GM19035 (cell line): ENCODE measurements at regions not wholly inside any gene's neighbourhood (a gene's known extent, or its start where the extent isn't known, plus 50 kb on each side); places are given as distances from the start of the nearest gene placed in this dataset.

Experiments
- ATAC-seq: cut with Tn5 transposase; IDR thresholded peaks from one replicate; pipeline ENCODE4 v1.9.1; 2021; ENCODE audit not compliant: unreplicated experiment

DNA sequence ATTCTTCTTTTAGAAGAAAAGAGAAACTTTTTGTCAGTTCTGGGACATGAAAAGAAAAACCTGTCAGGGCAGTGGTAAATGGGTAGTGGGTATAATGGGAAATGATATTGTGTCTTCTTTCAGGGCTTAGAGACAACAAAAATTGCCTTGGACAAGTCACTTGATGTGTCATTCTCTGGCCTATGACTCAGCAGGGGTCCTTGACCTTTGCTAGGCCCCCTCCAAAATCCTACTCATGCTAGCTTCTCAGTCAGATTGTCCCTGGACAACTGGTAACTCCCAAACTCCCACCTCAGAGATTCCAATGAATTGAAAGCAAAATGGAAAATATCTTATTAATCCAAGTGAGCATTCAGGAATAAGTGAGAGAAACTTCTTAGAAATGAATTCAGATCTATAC lies 258.8 kb upstream of the SPRY2 start:
- ATAC-seq = no peak

DNA sequence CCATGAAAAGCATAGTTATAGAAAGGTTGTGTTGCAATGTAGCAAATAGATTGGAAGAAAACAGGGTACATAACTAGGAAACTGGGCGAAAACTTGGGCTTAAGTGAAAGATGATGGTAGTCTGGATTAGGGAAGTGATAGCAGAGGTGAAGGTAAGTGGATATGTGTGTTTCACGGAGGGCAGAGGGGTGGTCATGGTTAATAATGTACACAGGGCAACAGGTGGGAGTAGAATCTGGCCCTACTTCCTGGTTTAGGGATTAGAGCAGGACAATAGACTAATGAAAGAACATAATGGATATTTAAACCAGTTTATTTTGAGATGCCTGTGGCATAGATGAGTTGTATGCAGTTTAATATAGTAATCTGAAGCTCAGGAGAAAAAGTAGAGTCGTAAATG lies 257.3 kb upstream of the SPRY2 start:
- no peak for ATAC-seq

DNA sequence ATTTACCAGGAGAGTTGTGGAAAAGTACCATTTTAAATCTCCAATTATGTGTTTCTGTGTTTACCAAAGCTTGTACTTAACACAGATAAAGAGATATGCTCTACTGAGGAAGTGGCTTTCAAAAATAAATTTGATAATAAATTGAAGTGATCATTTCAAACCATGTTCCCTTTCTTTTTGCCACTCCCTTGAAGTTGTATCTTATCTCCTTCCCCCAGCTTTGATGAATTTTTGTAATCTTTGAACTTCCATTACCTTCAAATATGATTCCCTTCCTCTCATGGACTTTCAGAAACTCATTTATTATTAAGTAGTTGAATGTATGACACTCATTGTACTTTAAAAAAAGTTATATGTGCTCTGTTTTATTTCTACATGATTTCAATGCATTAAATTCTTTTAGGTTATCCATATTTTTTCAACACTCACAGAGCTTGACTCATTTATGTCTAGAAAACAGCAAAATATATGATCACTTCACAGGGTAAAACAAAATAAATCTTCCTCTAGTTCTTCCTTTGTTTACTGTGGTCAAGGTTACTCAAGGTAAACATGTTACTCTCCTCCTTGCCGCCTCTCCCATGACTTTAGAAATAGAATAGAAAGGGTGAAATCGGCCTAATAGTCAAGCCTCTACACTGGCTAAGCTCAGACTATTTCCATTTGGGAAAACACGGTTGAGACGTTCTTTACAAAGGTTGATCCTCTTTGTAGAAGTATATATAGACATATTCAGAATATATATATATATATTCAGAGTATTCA lies 251.2 kb upstream of the SPRY2 start:
- ATAC-seq = no peak

DNA sequence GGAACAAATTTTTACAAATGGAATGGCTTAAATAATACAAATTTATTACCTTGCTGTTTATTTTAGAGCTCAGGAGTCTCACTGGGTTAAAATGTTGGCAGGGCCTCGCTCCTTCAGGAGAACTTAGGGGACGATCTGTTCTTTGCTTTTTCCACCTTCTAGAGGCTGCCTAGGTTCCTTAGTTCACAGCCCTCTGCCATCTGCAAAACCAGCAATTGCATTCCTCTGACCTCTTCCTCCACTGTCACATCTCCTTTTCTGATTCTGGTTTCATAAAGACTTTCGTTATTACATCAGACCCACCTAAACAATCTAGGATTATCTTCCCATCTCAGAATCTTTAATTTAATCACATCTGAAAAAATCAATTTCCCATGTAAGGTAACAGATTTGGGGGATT lies 249.6 kb upstream of the SPRY2 start:
- ATAC-seq = no peak

DNA sequence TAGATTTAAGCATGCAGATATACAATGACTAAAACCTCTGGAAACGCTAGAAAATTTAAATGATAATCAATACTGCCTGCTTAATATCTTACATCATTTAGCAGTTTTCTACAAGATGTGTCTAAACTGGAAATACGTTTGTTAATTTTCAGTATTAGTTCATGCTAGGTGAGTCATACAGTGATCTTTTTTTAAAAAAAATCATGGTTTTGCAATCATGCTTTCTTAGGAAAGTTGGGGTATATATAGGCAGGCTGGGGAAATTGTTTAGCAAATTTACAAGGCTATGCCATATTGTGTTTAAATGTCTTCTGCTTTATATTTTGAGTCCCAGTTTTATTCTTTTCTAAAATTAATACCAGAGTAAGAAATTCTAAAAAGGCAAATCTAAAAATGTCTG lies 245.4 kb upstream of the SPRY2 start:
- no peak for ATAC-seq

DNA sequence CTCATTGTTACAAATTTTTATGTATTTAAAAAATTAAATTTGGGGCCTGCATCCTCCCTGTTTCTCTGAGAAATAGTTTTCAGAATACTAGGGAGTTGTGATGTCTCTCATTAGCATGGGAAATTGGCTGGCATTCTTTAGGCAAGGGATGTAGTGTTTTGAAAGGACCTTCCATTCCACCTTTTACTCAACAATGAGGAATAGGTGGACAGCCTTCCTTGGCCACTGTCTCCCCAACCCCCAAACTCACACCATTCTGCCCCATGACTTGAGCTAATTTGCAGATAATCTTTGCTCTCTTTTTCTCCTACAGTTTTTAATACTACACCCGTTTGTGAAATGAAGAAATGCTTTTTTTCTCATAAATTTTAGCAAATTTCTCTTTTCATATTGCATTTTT lies 244.6 kb upstream of the SPRY2 start:
- ATAC-seq = no peak

DNA sequence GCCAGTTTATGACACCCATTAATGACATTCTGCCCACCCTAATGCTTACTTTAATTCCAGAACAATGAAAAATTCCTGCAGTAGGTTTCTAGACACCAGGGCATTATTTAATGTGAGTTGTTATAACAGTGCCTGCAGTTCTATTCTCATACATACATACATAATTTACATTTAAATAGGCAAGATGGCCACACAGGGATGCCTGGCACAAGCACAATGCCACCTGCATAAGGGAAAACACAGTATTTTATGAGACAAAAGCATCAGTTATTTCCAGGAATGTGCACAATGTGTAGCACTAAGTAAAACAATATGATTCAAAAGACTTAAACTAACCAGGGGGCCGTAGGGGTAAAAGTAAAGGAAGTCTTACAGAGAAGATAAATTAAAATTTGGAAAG lies 243.9 kb upstream of the SPRY2 start:
- no peak for ATAC-seq

DNA sequence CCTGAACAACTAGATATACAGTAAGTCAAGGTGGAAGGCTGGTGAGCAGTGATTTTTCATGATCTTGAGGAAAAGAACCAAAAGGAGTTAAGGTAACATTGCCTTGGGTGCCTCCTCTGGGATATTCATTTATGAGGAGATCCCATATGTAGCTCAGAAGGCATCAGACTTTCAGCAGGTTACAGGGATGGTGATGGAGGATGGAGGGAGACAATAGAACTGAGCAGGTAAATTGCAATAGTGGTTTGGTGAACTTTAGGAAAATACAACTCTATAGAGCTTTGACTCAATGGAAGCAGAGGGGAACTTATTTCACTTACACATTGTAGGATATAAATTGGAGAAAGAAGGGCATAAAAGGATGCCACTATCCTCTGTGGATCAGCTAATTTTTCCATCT lies 243.4 kb upstream of the SPRY2 start:
- no peak for ATAC-seq

DNA sequence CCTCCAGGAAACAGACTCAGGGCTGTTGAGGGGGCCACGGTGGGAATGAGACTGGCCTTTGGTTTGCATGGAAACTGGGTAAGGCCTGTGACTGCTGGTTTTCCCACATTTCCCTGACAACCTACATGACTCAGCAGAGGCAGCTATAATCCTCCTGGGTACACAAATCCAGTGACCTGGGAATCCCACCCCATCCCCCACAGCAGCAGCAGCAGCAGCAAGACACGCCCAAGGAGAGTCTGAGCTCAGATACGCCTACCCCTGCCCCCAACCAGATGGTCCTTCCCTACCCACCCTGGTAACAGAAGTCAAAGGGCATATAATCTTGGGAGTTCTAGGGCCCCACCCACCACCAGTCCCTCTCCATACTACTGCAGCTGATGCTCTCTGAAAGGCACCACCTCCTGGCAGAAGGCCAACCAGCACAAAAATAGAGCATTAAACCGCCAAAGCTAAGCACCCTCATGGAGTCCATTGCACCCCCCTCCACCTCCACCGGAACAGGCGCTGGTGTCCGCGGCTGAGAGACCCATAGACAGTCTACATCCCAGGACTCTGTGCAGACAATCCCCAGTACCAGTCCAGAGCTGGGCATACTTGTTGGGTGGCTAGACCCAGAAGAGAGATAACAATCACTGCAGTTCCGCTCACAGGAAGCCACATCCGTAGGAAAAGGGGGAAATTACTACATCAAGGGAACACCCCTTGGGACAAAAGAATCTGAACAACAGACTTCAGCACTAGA lies 237.2 kb upstream of the SPRY2 start:
- ATAC-seq = no peak

DNA sequence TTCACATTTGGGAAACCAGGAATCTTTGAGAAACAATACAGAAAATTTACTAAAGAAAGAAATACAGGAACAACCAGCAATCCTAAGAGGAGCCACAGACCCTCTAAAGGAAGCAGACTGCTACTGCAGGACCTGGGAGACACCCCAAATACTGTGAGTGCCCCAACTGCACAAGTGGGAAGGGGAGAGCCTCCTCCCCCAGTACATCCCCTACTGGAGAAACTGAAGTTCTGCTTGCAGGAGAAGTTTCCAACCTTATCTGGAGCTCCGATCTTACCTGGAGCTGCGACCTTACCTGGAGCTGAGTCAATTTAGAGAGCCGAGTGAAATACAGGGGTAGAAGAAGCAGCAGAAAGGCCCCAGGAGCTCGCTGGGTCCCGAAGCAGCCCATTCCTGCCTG lies 236.4 kb upstream of the SPRY2 start:
- ATAC-seq = no peak

DNA sequence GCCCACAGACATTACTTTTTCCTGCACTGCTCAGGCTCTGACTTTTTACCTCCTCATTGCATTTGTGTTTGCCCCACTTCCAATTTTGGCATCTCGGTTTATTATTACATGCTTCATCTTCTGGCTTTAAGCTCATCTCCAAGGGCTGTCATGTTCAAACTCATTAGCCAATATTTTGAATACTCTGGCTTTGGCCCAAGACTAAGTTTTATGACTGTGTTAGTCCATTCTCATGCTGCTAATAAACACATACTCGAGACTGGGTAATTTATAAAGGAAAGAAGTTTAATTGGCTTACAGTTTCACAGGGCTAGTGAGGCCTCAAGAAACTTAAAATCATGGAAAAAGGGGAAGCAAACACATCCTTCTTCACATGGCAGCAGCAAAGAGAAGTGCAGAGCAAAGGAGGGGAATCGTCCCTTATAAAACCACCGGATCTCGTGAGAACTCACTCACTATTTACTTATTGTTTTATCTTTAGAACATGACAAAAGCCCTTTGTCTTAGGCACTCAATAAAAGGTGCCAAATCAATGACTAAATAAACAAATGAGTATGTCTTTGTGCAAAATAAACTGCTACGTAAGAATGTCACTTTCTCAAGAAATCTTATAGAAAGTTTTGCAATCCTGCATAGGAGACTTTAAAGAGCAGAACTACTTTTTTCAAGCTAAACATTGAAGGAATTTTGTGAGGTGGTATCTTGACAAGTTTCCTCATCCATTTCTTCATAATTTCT lies 233.4 kb upstream of the SPRY2 start:
- ATAC-seq = no peak

DNA sequence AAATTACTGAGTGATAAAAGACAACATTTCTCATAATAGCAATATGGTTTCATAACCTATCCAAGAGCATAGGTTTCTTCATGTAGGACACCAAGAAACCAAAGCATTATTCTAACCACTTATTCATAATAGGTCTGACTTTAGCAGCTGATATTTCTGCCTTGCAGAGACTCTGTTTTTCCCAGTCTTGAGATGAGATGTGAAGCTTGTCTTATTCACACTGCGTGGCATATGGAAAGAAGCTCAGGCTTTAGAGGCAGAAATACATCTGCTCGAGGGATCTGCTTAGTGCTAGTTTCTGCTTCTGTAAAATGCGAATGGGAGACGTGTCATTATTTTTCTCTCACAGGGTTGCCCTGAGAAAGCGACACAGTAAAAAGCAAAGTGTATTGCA lies 232.0 kb upstream of the SPRY2 start:
- ATAC-seq = no peak

DNA sequence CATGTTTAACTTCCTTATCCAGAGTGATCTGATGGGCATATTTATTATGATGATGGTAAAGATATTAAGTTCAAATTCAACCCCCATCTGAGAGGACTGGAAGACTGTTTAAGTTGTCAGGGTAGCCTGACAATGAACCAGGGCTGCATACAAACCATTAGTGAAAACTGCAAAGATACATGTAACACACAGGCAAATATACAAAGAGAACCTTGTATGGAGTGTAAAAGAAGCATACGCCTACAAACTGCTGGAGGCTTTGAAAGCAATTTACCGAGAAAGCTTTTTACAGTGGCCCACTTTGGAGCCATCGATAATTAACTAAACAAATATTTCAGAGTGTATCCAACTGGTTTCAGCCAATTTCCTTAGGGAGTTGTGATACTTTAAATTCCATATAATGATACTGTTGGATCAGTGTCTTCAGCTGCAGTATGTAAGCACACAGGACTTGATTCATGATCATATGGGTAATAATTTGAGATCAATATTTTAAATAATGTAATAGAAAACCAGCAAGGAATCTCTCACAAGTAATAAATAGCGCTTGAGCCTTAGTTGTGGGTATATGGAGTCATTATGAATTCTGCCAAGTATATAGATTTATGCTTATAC lies 231.5 kb upstream of the SPRY2 start:
- ATAC-seq = no peak

DNA sequence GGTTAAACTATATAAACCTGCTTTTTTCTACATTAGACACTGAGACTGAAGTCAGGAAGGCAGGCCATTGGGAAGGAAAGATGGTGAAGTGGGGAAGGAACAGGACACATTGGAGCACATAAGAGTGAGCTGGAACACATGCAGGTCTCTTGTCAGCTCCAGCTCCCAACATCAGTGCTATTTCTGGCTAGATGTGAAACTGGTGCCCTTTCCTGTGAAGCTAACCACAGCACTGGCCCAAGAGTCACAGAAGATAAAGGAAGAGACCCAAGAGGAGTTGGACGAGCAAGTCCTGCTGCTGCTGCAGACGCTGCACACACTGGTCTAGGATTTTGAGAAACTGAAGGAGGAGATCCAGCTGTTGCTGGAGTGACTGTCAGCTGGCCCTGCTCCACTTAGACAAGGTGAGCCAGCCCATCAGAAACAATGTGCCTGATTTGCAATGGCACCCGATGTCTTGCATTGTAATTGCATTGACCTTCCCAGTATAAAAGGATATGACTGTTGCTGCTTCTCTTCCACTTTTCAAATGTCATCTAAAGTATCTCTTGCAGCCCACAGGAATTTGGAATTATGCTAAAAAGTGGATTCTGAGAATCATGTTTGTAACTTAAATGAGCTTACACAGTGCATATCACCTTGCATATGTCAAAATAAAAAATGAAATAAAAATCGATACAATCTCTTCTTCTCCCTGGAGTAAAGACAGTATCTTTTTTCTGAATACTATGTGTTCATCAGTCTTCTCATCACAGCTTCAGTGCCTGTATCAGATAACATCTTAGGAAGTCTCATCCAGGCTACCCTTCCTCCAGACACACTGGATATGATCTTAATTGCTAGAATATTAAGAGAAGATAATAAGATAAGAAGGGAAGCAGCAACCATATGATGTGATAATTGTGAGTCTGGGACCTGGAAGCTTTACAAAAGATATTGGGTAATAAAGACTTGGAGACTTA lies 230.7 kb upstream of the SPRY2 start:
- no peak for ATAC-seq

DNA sequence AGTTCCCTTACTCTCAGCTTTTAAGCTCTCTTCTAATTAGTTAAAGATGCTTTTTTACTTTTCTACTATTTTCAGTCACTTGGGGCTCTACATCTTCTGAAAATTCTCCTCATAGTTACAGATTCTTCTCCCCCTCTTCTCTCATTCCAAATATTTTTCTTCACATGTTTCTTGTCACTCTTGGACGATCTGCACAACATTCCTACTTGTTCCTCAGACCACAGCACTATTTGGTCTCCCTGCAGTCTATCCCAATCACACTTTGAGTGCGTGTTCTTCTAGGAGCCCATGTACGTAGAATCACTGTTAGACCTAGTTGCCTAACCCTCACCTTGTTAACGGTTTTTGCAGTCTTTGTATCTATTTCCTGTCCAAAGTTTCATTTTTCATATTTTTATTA lies 222.5 kb upstream of the SPRY2 start:
- ATAC-seq = no peak

DNA sequence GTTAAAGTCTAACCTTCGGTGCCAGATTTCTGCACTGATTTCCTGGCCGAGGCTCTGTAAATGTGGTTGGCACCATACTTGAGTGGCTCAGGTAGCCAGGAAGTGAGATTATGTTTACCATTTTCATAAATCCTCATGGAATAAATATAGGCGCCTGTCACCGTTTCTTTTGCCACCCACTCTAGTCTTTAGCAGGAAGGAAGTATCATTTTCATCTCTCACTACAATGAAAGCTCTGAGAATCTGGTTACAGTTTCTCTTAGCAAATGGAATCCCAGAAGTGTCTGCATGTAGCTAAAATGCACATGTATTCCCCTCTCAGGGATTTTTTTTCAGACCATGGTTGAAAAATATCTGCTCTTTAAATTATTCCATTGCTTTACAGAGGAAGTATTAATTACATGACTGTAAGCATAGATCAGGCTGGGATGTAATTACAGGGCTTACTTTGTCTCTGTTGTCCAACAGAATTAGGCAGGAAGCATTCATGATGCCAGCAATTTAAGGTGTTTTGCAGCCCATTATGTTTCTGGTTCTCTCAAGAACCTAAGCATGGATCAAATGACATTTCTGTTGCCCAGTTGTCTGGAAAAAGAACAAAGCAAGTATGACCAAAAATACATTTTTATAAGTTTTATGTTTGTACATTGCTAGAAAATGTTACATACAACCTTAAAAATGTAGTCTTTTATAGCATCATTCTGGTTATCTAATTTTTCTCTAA lies 221.7 kb upstream of the SPRY2 start:
- no peak for ATAC-seq

DNA sequence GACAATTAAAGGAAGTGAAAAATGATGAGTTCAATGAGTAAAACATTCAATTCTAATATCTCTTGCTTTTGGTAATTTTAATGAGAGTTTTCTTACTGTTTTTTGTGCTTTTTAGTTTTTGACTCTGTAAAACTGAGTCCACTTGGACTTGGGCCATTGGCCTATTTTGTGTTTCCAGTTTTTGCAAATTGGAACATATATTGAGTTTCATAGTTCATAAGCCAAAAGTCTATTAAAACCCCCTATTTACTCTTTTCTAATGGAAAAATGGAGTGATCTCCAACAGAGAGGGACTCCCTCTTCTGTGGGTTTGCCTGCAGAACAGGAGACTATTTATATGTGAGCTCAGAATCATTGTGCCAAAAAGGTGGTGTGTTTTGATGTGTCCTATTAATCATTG lies 219.7 kb upstream of the SPRY2 start:
- no peak for ATAC-seq

DNA sequence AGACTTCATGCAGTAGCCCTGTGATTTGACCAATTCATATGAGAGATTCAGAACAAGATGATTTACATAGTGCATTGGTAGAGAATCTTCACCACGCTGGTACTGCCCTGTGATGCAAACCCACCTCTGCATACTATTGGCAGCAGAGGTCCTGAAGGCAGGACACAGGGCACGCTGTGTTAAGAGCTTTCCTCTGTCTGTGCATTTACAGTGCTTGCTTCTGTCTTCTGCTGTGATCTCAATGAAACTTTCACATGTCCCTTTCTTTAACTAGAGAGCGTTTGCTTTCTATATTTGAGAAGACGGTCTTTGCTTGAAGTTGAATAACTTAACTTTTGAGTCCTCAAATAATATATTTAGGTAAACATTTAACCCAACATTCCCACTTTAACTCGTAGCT lies 219.0 kb upstream of the SPRY2 start:
- ATAC-seq = no peak

DNA sequence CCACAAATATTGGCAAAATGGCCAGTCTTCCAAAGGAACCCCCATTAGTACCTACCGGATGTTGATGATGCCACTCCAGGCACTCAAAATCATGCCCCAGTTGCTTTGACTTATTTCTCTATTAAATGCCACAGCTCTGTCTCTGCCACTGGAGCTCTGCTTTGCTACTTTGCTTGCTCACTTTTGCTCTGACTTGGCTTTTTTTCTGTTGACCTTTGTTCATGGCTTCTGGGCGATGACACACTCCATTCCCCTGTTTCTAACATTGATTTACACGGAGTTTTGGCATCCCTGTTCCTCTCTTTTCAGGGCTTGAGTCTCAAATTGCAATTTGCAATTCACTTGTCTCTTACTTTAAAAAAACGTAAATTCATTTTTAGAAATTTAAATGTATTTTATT lies 217.1 kb upstream of the SPRY2 start:
- ATAC-seq = no peak
